ENCODE measurements at regions not wholly inside any gene's neighbourhood (a gene's known extent, or its start where the extent isn't known, plus 50 kb on each side); places are given as distances from the start of the nearest gene placed in this dataset.

- H3K36me3 ChIP-seq (ENCODE audit: low read depth, missing control alignments): no peaks in the 10 kb centered on the region
- DNase-seq: no peak
- intact Hi-C loops (cut with DNase I; ENCODE audit: low total_unique reads): no loop called here
- H3K4me1 ChIP-seq: no peaks in the 10 kb centered on the region
- no peaks in the 10 kb centered on the region for H3K27me3 ChIP-seq
- no peak for TF ChIP-seq CTCF (IDR thresholded peaks at IDR 0.05)
- TF ChIP-seq POLR2A (IDR thresholded peaks at IDR 0.05): no peak
- no peak overlapping the region for H3K4me3 ChIP-seq
- H3K9me3 ChIP-seq: no peaks in the 10 kb centered on the region
- 75 to 85% methylated on average over 3 of the region's 3 CpGs for WGBS, 2 donors
- H3K27ac ChIP-seq: no peak overlapping the region
These were observed 56.3 kb upstream of the NCKAP5 start for GRCh38 chr2:133624551-133624950.

- no peaks in the 10 kb centered on the region for H3K27me3 ChIP-seq
- H3K4me1 ChIP-seq: no peaks in the 10 kb centered on the region
- H3K9me3 ChIP-seq: no peaks in the 10 kb centered on the region
- no peaks in the 10 kb centered on the region for H3K36me3 ChIP-seq (ENCODE audit: low read depth, missing control alignments)
- TF ChIP-seq POLR2A (IDR thresholded peaks at IDR 0.05) (no peak), CTCF (IDR thresholded peaks at IDR 0.05) (no peak)
- no peak for DNase-seq
- 76 to 94% methylated on average over 1 of the region's 1 CpG for WGBS, 2 donors
- intact Hi-C loops (cut with DNase I; ENCODE audit: low total_unique reads): no loop called here
- H3K4me3 ChIP-seq: no peak overlapping the region
- no peak overlapping the region for H3K27ac ChIP-seq
These were observed 59.5 kb upstream of the NCKAP5 start for GRCh38 chr2:133627741-133628140.

GRCh38 chr2:133633309-133633708, 65.0 kb upstream of the NCKAP5 start:
- TF ChIP-seq CTCF (IDR thresholded peaks at IDR 0.05): no peak
- no peak for TF ChIP-seq POLR2A (IDR thresholded peaks at IDR 0.05)
- Histone ChIP-seq H3K4me1 (no peaks in the 10 kb centered on the region), H3K27ac (no peak overlapping the region), H3K36me3 (ENCODE audit: low read depth, missing control alignments) (no peaks in the 10 kb centered on the region), H3K9me3 (no peaks in the 10 kb centered on the region), H3K27me3 (no peaks in the 10 kb centered on the region), H3K4me3 (no peak overlapping the region)
- WGBS, 2 donors: 90 to 95% methylated on average over 7 of the region's 7 CpGs
- intact Hi-C loops (cut with DNase I; ENCODE audit: low total_unique reads): no loop called here
- DNase-seq: no peak

GRCh38 chr2:133633881-133634409, 65.7 kb upstream of the NCKAP5 start:
- DNase-seq: no peak
- 56 to 60% methylated on average over 8 of the region's 8 CpGs for whole genome bisulfite sequencing, 2 donors
- H3K27me3 ChIP-seq: no peaks in the 10 kb centered on the region
- no peaks in the 10 kb centered on the region for H3K9me3 ChIP-seq
- intact Hi-C loops (cut with DNase I; ENCODE audit: low total_unique reads): no loop called here
- no peaks in the 10 kb centered on the region for H3K4me1 ChIP-seq
- no peak for TF ChIP-seq POLR2A (IDR thresholded peaks at IDR 0.05)
- no peak for TF ChIP-seq CTCF (IDR thresholded peaks at IDR 0.05)
- H3K27ac ChIP-seq: no peak overlapping the region
- no peaks in the 10 kb centered on the region for H3K36me3 ChIP-seq (ENCODE audit: low read depth, missing control alignments)
- H3K4me3 ChIP-seq: no peak overlapping the region

- no peak for DNase-seq
- TF ChIP-seq CTCF (IDR thresholded peaks at IDR 0.05) (no peak), POLR2A (IDR thresholded peaks at IDR 0.05) (no peak)
These were observed 66.9 kb upstream of the NCKAP5 start for GRCh38 chr2:133635131-133635530.

More at GRCh38 chr2:133635131-133635530, 66.9 kb upstream of the NCKAP5 start:
- Histone ChIP-seq H3K9me3 (no peaks in the 10 kb centered on the region), H3K27me3 (no peaks in the 10 kb centered on the region), H3K27ac (no peak overlapping the region), H3K4me3 (no peak overlapping the region), H3K4me1 (no peaks in the 10 kb centered on the region), H3K36me3 (ENCODE audit: low read depth, missing control alignments) (no peaks in the 10 kb centered on the region)
- intact Hi-C loops (cut with DNase I; ENCODE audit: low total_unique reads): no loop called here
